HG03558 (cell line): ENCODE measurements at regions not wholly inside any gene's neighbourhood (a gene's known extent, or its start where the extent isn't known, plus 50 kb on each side); places are given as distances from the start of the nearest gene placed in this dataset.

Experiments
- ATAC-seq: cut with Tn5 transposase; IDR thresholded peaks from one replicate; pipeline ENCODE4 v1.9.1; 2021; ENCODE audit warnings: moderate number of reproducible peaks; ENCODE audit not compliant: unreplicated experiment; ENCODE audit errors: extremely low read depth

GRCh38 chr12:61891632-61892031, 368.6 kb upstream of the USP15 start:
- ATAC-seq: no peak

- ATAC-seq: no peak
These were observed 366.0 kb upstream of the USP15 start for GRCh38 chr12:61894168-61894567.

- ATAC-seq: no peak
These were observed 363.8 kb upstream of the USP15 start for GRCh38 chr12:61896436-61896835.

GRCh38 chr12:61902403-61902802, 357.8 kb upstream of the USP15 start:
- no peak for ATAC-seq

GRCh38 chr12:61911113-61911512, 349.1 kb upstream of the USP15 start:
- no peak for ATAC-seq

- no peak for ATAC-seq
These were observed 344.8 kb upstream of the USP15 start for GRCh38 chr12:61915420-61915819.

GRCh38 chr12:61916831-61917230, 343.4 kb upstream of the USP15 start:
- no peak for ATAC-seq

GRCh38 chr12:61919686-61920085, 340.5 kb upstream of the USP15 start:
- ATAC-seq: no peak

GRCh38 chr12:61920230-61920629, 340.0 kb upstream of the USP15 start:
- no peak for ATAC-seq

GRCh38 chr12:61923152-61923551, 337.1 kb upstream of the USP15 start:
- ATAC-seq: no peak

- ATAC-seq: no peak
These were observed 325.6 kb upstream of the USP15 start for GRCh38 chr12:61934564-61934963.

- ATAC-seq: no peak
These were observed 320.2 kb upstream of the USP15 start for GRCh38 chr12:61939977-61940376.

GRCh38 chr12:61956545-61956944, 303.7 kb upstream of the USP15 start:
- ATAC-seq: no peak

GRCh38 chr12:61974461-61974860, 285.7 kb upstream of the USP15 start:
- no peak for ATAC-seq

GRCh38 chr12:61985830-61986229, 274.4 kb upstream of the USP15 start:
- ATAC-seq: no peak

GRCh38 chr12:61987173-61987572, 273.0 kb upstream of the USP15 start:
- ATAC-seq: no peak

- no peak for ATAC-seq
These were observed 268.5 kb upstream of the USP15 start for GRCh38 chr12:61991661-61992060.

- ATAC-seq: peak; percentile 47
These were observed 266.4 kb upstream of the USP15 start for GRCh38 chr12:61993734-61994345.

GRCh38 chr12:61996717-61997116, 263.5 kb upstream of the USP15 start:
- no peak for ATAC-seq

GRCh38 chr12:61998791-61999190, 261.4 kb upstream of the USP15 start:
- ATAC-seq: no peak

- ATAC-seq: no peak
These were observed 260.9 kb upstream of the USP15 start for GRCh38 chr12:61999311-61999710.

- ATAC-seq: no peak
These were observed 258.8 kb upstream of the USP15 start for GRCh38 chr12:62001424-62001823.

- no peak for ATAC-seq
These were observed 257.0 kb upstream of the USP15 start for GRCh38 chr12:62003226-62003625.
